ENCODE measurements at regions not wholly inside any gene's neighbourhood (a gene's known extent, or its start where the extent isn't known, plus 50 kb on each side); places are given as distances from the start of the nearest gene placed in this dataset.

GRCh38 chr15:36483409-36483808 lies 96.0 kb upstream of the CDIN1 start:
- H3K27ac Mint-ChIP-seq: no peak overlapping the region
- H3K9me3 Mint-ChIP-seq: no peaks in the 10 kb centered on the region
- no peaks in the 10 kb centered on the region for H3K4me1 Mint-ChIP-seq
- DNase-seq (no peak), ATAC-seq (replicated peaks) (no peak)
- no peak overlapping the region for H3K4me3 Mint-ChIP-seq
- H3K27me3 Mint-ChIP-seq: no peaks in the 10 kb centered on the region
- H3K36me3 Mint-ChIP-seq: no peaks in the 10 kb centered on the region

GRCh38 chr15:36484038-36484778 lies 95.2 kb upstream of the CDIN1 start:
- ATAC-seq (replicated peaks) (no peak), DNase-seq (no peak)
- H3K4me3 Mint-ChIP-seq: no peak overlapping the region
- no peaks in the 10 kb centered on the region for H3K36me3 Mint-ChIP-seq
- no peaks in the 10 kb centered on the region for H3K27me3 Mint-ChIP-seq
- H3K9me3 Mint-ChIP-seq: no peaks in the 10 kb centered on the region
- H3K27ac Mint-ChIP-seq: no peak overlapping the region
- H3K4me1 Mint-ChIP-seq: no peaks in the 10 kb centered on the region

GRCh38 chr15:36491912-36492311 lies 87.5 kb upstream of the CDIN1 start:
- H3K36me3 Mint-ChIP-seq: no peaks in the 10 kb centered on the region
- ATAC-seq (replicated peaks): no peak
- no peaks in the 10 kb centered on the region for H3K27me3 Mint-ChIP-seq

GRCh38 chr15:36495456-36495991 lies 83.9 kb upstream of the CDIN1 start:
- Mint-ChIP-seq H3K36me3 (no peaks in the 10 kb centered on the region), H3K4me3 (no peak overlapping the region)
- ATAC-seq (replicated peaks): no peak

More at GRCh38 chr15:36491912-36492311, 87.5 kb upstream of the CDIN1 start:
- Mint-ChIP-seq H3K4me1 (no peaks in the 10 kb centered on the region), H3K27ac (no peak overlapping the region), H3K9me3 (no peaks in the 10 kb centered on the region), H3K4me3 (no peak overlapping the region)
- DNase-seq: no peak

GRCh38 chr15:36497901-36498300 lies 81.5 kb upstream of the CDIN1 start:
- H3K27me3 Mint-ChIP-seq: peaks cover 5 to 6% of the 10 kb centered on the region in 2 donors
- H3K4me1 Mint-ChIP-seq: no peaks in the 10 kb centered on the region
- no peaks in the 10 kb centered on the region for H3K36me3 Mint-ChIP-seq
- no peak overlapping the region for H3K27ac Mint-ChIP-seq
- no peaks in the 10 kb centered on the region for H3K9me3 Mint-ChIP-seq
- DNase-seq (no peak), ATAC-seq (replicated peaks) (no peak)
- H3K4me3 Mint-ChIP-seq: no peak overlapping the region

More at GRCh38 chr15:36495456-36495991, 83.9 kb upstream of the CDIN1 start:
- no peak for DNase-seq
- H3K4me1 Mint-ChIP-seq: no peaks in the 10 kb centered on the region
- no peak overlapping the region for H3K27ac Mint-ChIP-seq
- no peaks in the 10 kb centered on the region for H3K27me3 Mint-ChIP-seq
- no peaks in the 10 kb centered on the region for H3K9me3 Mint-ChIP-seq

GRCh38 chr15:36498401-36498800 lies 81.0 kb upstream of the CDIN1 start:
- DNase-seq (no peak), ATAC-seq (replicated peaks) (no peak)
- H3K27me3 Mint-ChIP-seq: peaks cover 5 to 6% of the 10 kb centered on the region in 2 donors
- no peaks in the 10 kb centered on the region for H3K9me3 Mint-ChIP-seq
- no peaks in the 10 kb centered on the region for H3K36me3 Mint-ChIP-seq
- no peaks in the 10 kb centered on the region for H3K4me1 Mint-ChIP-seq
- H3K27ac Mint-ChIP-seq: no peak overlapping the region
- no peak overlapping the region for H3K4me3 Mint-ChIP-seq

GRCh38 chr15:36498916-36499315 lies 80.5 kb upstream of the CDIN1 start:
- Mint-ChIP-seq H3K36me3 (no peaks in the 10 kb centered on the region), H3K9me3 (no peaks in the 10 kb centered on the region), H3K4me3 (no peak overlapping the region), H3K27me3 (peaks cover 5 to 6% of the 10 kb centered on the region in 2 donors), H3K27ac (no peak overlapping the region), H3K4me1 (no peaks in the 10 kb centered on the region)
- DNase-seq (no peak), ATAC-seq (replicated peaks) (no peak)

GRCh38 chr15:36499412-36500389 lies 79.7 kb upstream of the CDIN1 start:
- peaks cover 5 to 6% of the 10 kb centered on the region in 2 donors for H3K27me3 Mint-ChIP-seq

GRCh38 chr15:36501063-36501678 lies 78.3 kb upstream of the CDIN1 start:
- peaks cover 5 to 6% of the 10 kb centered on the region in 2 donors for H3K27me3 Mint-ChIP-seq
- peak; percentile 3 for DNase-seq
- H3K4me3 Mint-ChIP-seq: no peak overlapping the region
- H3K4me1 Mint-ChIP-seq: no peaks in the 10 kb centered on the region
- H3K9me3 Mint-ChIP-seq: no peaks in the 10 kb centered on the region
- ATAC-seq (replicated peaks): peak; percentile 79 to 85
- no peak overlapping the region for H3K27ac Mint-ChIP-seq
- H3K36me3 Mint-ChIP-seq: no peaks in the 10 kb centered on the region

More at GRCh38 chr15:36499412-36500389, 79.7 kb upstream of the CDIN1 start:
- Mint-ChIP-seq H3K27ac (no peak overlapping the region), H3K36me3 (no peaks in the 10 kb centered on the region), H3K4me1 (no peaks in the 10 kb centered on the region), H3K9me3 (no peaks in the 10 kb centered on the region), H3K4me3 (no peak overlapping the region)
- no peak for ATAC-seq (replicated peaks)
- DNase-seq: no peak

- DNase-seq (no peak), ATAC-seq (replicated peaks) (no peak)
- no peaks in the 10 kb centered on the region for H3K9me3 Mint-ChIP-seq
- H3K27ac Mint-ChIP-seq: no peak overlapping the region
- H3K4me1 Mint-ChIP-seq: no peaks in the 10 kb centered on the region
- no peak overlapping the region for H3K4me3 Mint-ChIP-seq
- H3K27me3 Mint-ChIP-seq: peaks cover 5 to 6% of the 10 kb centered on the region in 2 donors
- H3K36me3 Mint-ChIP-seq: no peaks in the 10 kb centered on the region
Measured at GRCh38 chr15:36502509-36502908, 76.9 kb upstream of the CDIN1 start.

GRCh38 chr15:36506733-36507356 lies 72.6 kb upstream of the CDIN1 start:
- ATAC-seq (replicated peaks) (no peak), DNase-seq (no peak)
- Mint-ChIP-seq H3K27me3 (peaks cover 0 to 6% of the 10 kb centered on the region in 2 donors), H3K4me3 (no peak overlapping the region), H3K27ac (no peak overlapping the region), H3K4me1 (no peaks in the 10 kb centered on the region), H3K9me3 (no peaks in the 10 kb centered on the region), H3K36me3 (no peaks in the 10 kb centered on the region)

- H3K4me1 Mint-ChIP-seq: no peaks in the 10 kb centered on the region
- DNase-seq (no peak), ATAC-seq (replicated peaks) (no peak)
- no peak overlapping the region for H3K4me3 Mint-ChIP-seq
- H3K27me3 Mint-ChIP-seq: peaks cover 0 to 3% of the 10 kb centered on the region in 2 donors
- no peaks in the 10 kb centered on the region for H3K36me3 Mint-ChIP-seq
- H3K27ac Mint-ChIP-seq: no peak overlapping the region
- no peaks in the 10 kb centered on the region for H3K9me3 Mint-ChIP-seq
Measured at GRCh38 chr15:36507458-36507857, 72.0 kb upstream of the CDIN1 start.

- H3K27ac Mint-ChIP-seq: no peak overlapping the region
- no peak for ATAC-seq (replicated peaks)
- H3K4me1 Mint-ChIP-seq: no peaks in the 10 kb centered on the region
- H3K9me3 Mint-ChIP-seq: no peaks in the 10 kb centered on the region
- H3K27me3 Mint-ChIP-seq: no peaks in the 10 kb centered on the region
- no peaks in the 10 kb centered on the region for H3K36me3 Mint-ChIP-seq
- DNase-seq: no peak
- no peak overlapping the region for H3K4me3 Mint-ChIP-seq
Measured at GRCh38 chr15:36511594-36511993, 67.8 kb upstream of the CDIN1 start.

- Mint-ChIP-seq H3K27ac (no peak overlapping the region), H3K4me3 (no peak overlapping the region), H3K9me3 (no peaks in the 10 kb centered on the region), H3K36me3 (no peaks in the 10 kb centered on the region), H3K27me3 (no peaks in the 10 kb centered on the region), H3K4me1 (no peaks in the 10 kb centered on the region)
- DNase-seq (no peak), ATAC-seq (replicated peaks) (no peak)
Measured at GRCh38 chr15:36517758-36518157, 61.7 kb upstream of the CDIN1 start.
